MG63 (cell line): ENCODE measurements at regions not wholly inside any gene's neighbourhood (a gene's known extent, or its start where the extent isn't known, plus 50 kb on each side); places are given as distances from the start of the nearest gene placed in this dataset.

ENCODE experiments used
- DNase-seq: peaks from one replicate; pipeline ENCODE4 v3.0.0-alpha.2; 2020
- H3K27me3 ChIP-seq: fragments of 250-450 bp; sonication (Bioruptor Pico); 2 replicates; pipeline ENCODE4 v1.5.1; 2020; ENCODE audit warnings: mild to moderate bottlenecking, moderate library complexity
- H3K36me3 ChIP-seq: fragments of 250-450 bp; sonication (Bioruptor Pico); 2 replicates; pipeline ENCODE4 v1.5.1; 2020; ENCODE audit warnings: mild to moderate bottlenecking, moderate library complexity
- H3K4me3 ChIP-seq: fragments of 250-450 bp; sonication (Bioruptor Pico); 2 replicates; pipeline ENCODE4 v1.5.1; 2020; ENCODE audit warnings: mild to moderate bottlenecking, moderate library complexity
- H3K9me3 ChIP-seq: fragments of 250-450 bp; sonication (Bioruptor Pico); 2 replicates; pipeline ENCODE4 v1.5.1; 2020; ENCODE audit warnings: mild to moderate bottlenecking, moderate library complexity

- no peaks in the 10 kb centered on the region for H3K36me3 ChIP-seq
- H3K9me3 ChIP-seq: no peaks in the 10 kb centered on the region
- H3K4me3 ChIP-seq: no peak overlapping the region
- no peak for DNase-seq
- H3K27me3 ChIP-seq: no peaks in the 10 kb centered on the region
Observed at GRCh38 chr2:129055824-129056223, 737.2 kb upstream of the HS6ST1 start.

- no peaks in the 10 kb centered on the region for H3K27me3 ChIP-seq
- H3K4me3 ChIP-seq: no peak overlapping the region
- H3K36me3 ChIP-seq: no peaks in the 10 kb centered on the region
- DNase-seq: no peak
- no peaks in the 10 kb centered on the region for H3K9me3 ChIP-seq
Observed at GRCh38 chr2:129056309-129056958, 737.8 kb upstream of the HS6ST1 start.

- Histone ChIP-seq H3K4me3 (no peak overlapping the region), H3K9me3 (no peaks in the 10 kb centered on the region), H3K27me3 (no peaks in the 10 kb centered on the region), H3K36me3 (no peaks in the 10 kb centered on the region)
- no peak for DNase-seq
Observed at GRCh38 chr2:129056959-129057317, 738.3 kb upstream of the HS6ST1 start.

- Histone ChIP-seq H3K36me3 (no peaks in the 10 kb centered on the region), H3K4me3 (no peak overlapping the region), H3K9me3 (no peaks in the 10 kb centered on the region), H3K27me3 (no peaks in the 10 kb centered on the region)
- no peak for DNase-seq
Observed at GRCh38 chr2:129058981-129059380, 740.3 kb upstream of the HS6ST1 start.

GRCh38 chr2:129059476-129059875 lies 740.8 kb upstream of the HS6ST1 start:
- no peak for DNase-seq
- Histone ChIP-seq H3K36me3 (no peaks in the 10 kb centered on the region), H3K27me3 (no peaks in the 10 kb centered on the region), H3K9me3 (no peaks in the 10 kb centered on the region), H3K4me3 (no peak overlapping the region)

GRCh38 chr2:129061069-129061768 lies 742.6 kb upstream of the HS6ST1 start:
- Histone ChIP-seq H3K4me3 (no peak overlapping the region), H3K36me3 (no peaks in the 10 kb centered on the region), H3K27me3 (no peaks in the 10 kb centered on the region), H3K9me3 (no peaks in the 10 kb centered on the region)
- DNase-seq: peak; percentile 70

- H3K9me3 ChIP-seq: no peaks in the 10 kb centered on the region
- DNase-seq: no peak
- no peak overlapping the region for H3K4me3 ChIP-seq
- no peaks in the 10 kb centered on the region for H3K36me3 ChIP-seq
- no peaks in the 10 kb centered on the region for H3K27me3 ChIP-seq
Observed at GRCh38 chr2:129061769-129062121, 743.1 kb upstream of the HS6ST1 start.

- H3K27me3 ChIP-seq: no peaks in the 10 kb centered on the region
- DNase-seq: peak; percentile 74
- H3K36me3 ChIP-seq: no peaks in the 10 kb centered on the region
- no peak overlapping the region for H3K4me3 ChIP-seq
- no peaks in the 10 kb centered on the region for H3K9me3 ChIP-seq
Observed at GRCh38 chr2:129062146-129062912, 743.7 kb upstream of the HS6ST1 start.

GRCh38 chr2:129067070-129067469 lies 748.4 kb upstream of the HS6ST1 start:
- Histone ChIP-seq H3K4me3 (no peak overlapping the region), H3K27me3 (no peaks in the 10 kb centered on the region), H3K36me3 (no peaks in the 10 kb centered on the region), H3K9me3 (no peaks in the 10 kb centered on the region)
- no peak for DNase-seq

GRCh38 chr2:129067953-129068352 lies 749.3 kb upstream of the HS6ST1 start:
- H3K9me3 ChIP-seq: no peaks in the 10 kb centered on the region
- no peaks in the 10 kb centered on the region for H3K36me3 ChIP-seq
- no peak for DNase-seq
- no peaks in the 10 kb centered on the region for H3K27me3 ChIP-seq
- H3K4me3 ChIP-seq: no peak overlapping the region

GRCh38 chr2:129068543-129068942 lies 749.9 kb upstream of the HS6ST1 start:
- Histone ChIP-seq H3K9me3 (no peaks in the 10 kb centered on the region), H3K27me3 (no peaks in the 10 kb centered on the region), H3K36me3 (no peaks in the 10 kb centered on the region), H3K4me3 (no peak overlapping the region)
- no peak for DNase-seq

GRCh38 chr2:129069875-129070594 lies 751.4 kb upstream of the HS6ST1 start:
- no peak for DNase-seq
- Histone ChIP-seq H3K9me3 (no peaks in the 10 kb centered on the region), H3K36me3 (no peaks in the 10 kb centered on the region), H3K27me3 (no peaks in the 10 kb centered on the region), H3K4me3 (no peak overlapping the region)

- H3K9me3 ChIP-seq: no peaks in the 10 kb centered on the region
- no peaks in the 10 kb centered on the region for H3K36me3 ChIP-seq
- H3K4me3 ChIP-seq: no peak overlapping the region
- no peaks in the 10 kb centered on the region for H3K27me3 ChIP-seq
- DNase-seq: no peak
Observed at GRCh38 chr2:129070663-129071062, 752.0 kb upstream of the HS6ST1 start.

GRCh38 chr2:129071531-129071930 lies 752.9 kb upstream of the HS6ST1 start:
- Histone ChIP-seq H3K36me3 (no peaks in the 10 kb centered on the region), H3K4me3 (no peak overlapping the region), H3K9me3 (no peaks in the 10 kb centered on the region), H3K27me3 (no peaks in the 10 kb centered on the region)
- no peak for DNase-seq

- no peak for DNase-seq
- Histone ChIP-seq H3K4me3 (no peak overlapping the region), H3K36me3 (no peaks in the 10 kb centered on the region), H3K27me3 (no peaks in the 10 kb centered on the region), H3K9me3 (no peaks in the 10 kb centered on the region)
Observed at GRCh38 chr2:129074298-129074920, 755.7 kb upstream of the HS6ST1 start.

- Histone ChIP-seq H3K4me3 (no peak overlapping the region), H3K9me3 (no peaks in the 10 kb centered on the region), H3K27me3 (no peaks in the 10 kb centered on the region), H3K36me3 (no peaks in the 10 kb centered on the region)
- DNase-seq: no peak
Observed at GRCh38 chr2:129078548-129078947, 759.9 kb upstream of the HS6ST1 start.
